T-helper 2 cell treated with Interferon-gamma antibody and Interleukin-4, amounts not matched to agents 5 μg/mL and 100 μg/mL, for 36 hours (primary cell): ENCODE measurements at regions not wholly inside any gene's neighbourhood (a gene's known extent, or its start where the extent isn't known, plus 50 kb on each side); places are given as distances from the start of the nearest gene placed in this dataset.

Experiments used
- DNase-seq: peaks from one replicate; pipeline ENCODE4 v3.0.0; 2021; ENCODE audit warnings: low spot score
- H3K27ac Mint-ChIP-seq: one replicate; pipeline ENCODE4 v1.8.0; 2021; ENCODE audit warnings: mild to moderate bottlenecking, mixed read lengths
- H3K27me3 Mint-ChIP-seq: one replicate; pipeline ENCODE4 v1.8.0; 2021; ENCODE audit warnings: low read depth, mixed read lengths
- H3K36me3 Mint-ChIP-seq: one replicate; pipeline ENCODE4 v1.8.0; 2021; ENCODE audit warnings: low read depth, mixed read lengths
- H3K4me1 Mint-ChIP-seq: one replicate; pipeline ENCODE4 v1.8.0; 2021; ENCODE audit warnings: low read depth, mixed read lengths
- H3K4me3 Mint-ChIP-seq: one replicate; pipeline ENCODE4 v1.8.0; 2022; ENCODE audit warnings: mild to moderate bottlenecking, moderate library complexity, mixed read lengths
- H3K9me3 Mint-ChIP-seq: one replicate; pipeline ENCODE4 v1.8.0; 2021; ENCODE audit warnings: mixed read lengths

DNA sequence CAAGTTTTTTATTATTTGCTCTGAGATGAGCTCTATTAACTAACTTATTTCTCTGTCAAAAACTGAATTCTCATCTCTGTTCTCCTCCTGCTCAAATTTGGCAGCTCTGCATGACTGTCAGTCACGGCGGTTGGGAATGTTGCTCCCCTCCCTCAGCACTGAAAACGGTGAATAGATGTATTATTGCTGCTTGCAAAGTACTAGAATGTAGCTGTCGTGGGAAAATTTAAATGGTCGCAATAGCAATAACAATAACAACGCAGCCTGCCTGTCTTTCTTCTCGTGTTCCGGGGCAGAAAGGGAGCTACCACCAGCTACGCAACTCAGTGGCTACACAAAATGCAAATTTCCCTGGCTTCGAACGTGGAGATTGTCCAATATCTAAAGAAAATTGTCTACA is 125.6 kb upstream of the FRY start:
- Mint-ChIP-seq H3K27me3 (peaks cover 52% of the 10 kb centered on the region), H3K27ac (no peak overlapping the region), H3K4me3 (no peak overlapping the region), H3K36me3 (peaks cover 5% of the 10 kb centered on the region), H3K9me3 (no peaks in the 10 kb centered on the region), H3K4me1 (peaks cover 49% of the 10 kb centered on the region)
- DNase-seq: no peak

DNA sequence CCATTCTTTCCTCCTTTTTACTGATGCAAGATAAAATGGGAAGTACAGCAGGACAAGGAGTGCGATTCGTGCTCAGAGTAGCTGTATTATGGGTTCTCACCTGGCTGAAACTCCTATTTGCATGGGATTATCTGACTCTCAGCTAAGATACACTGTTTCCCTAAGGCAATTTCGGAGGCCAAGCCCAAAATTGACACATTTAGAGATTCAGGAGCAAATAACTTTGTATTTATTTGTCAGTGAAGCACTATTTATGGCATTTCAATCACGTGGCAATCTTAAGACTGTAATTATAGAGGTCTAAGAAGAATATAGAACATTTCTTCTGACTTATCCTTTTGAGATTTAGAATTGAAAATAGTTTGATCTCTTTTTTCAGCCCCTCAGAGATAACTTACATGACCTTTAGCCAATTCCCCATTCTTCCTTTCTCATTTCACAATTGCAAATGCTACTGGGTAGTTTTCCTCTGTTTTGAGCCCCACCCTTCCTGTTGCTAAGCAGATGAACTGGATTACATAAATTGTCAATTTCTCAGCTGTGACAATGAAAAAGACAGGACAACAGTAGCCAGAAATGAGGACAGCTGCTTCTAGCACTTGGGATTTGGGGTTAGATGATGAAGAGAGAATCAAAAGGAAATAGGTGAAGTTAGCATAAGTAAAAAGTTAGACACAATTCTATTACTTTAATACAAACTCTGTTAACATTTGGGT is 122.7 kb upstream of the FRY start:
- no peaks in the 10 kb centered on the region for H3K9me3 Mint-ChIP-seq
- peaks cover 47% of the 10 kb centered on the region for H3K27me3 Mint-ChIP-seq
- DNase-seq: no peak
- peaks cover 37% of the 10 kb centered on the region for H3K4me1 Mint-ChIP-seq
- H3K4me3 Mint-ChIP-seq: peak overlapping the region; percentile 13
- H3K36me3 Mint-ChIP-seq: no peaks in the 10 kb centered on the region
- no peak overlapping the region for H3K27ac Mint-ChIP-seq

DNA sequence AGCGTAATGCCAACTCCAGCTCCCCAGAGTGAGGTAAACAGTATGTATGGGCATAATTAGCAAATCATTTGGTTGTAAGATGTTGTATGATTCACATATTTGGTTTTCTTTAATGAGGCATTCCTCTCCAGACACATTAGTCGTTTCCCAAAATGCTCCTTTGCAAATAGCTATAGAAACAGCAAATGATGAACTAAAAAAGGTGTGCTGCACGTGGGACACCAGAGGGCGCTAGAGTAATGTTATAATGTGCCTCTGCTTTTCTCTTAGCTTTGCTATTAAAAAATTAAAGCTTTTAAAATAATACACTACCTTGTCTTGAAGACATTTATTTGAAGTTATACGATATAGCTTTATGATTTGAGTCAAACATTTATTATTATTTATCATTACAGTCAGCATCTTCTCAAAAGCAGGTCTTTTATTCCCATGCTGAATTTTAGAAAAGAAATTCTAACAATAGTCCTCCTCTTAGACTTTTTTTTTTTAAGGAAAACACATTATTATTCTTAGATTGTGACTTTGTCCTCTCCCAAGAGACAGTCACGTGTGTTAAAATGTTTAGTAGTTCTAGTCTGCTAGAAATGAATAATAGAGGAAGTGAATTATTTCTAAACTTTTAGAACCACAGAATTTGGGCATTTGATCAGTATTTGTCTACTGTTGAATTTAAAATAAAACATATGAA is 121.6 kb upstream of the FRY start:
- Mint-ChIP-seq H3K4me3 (no peak overlapping the region), H3K27ac (no peak overlapping the region)

DNA sequence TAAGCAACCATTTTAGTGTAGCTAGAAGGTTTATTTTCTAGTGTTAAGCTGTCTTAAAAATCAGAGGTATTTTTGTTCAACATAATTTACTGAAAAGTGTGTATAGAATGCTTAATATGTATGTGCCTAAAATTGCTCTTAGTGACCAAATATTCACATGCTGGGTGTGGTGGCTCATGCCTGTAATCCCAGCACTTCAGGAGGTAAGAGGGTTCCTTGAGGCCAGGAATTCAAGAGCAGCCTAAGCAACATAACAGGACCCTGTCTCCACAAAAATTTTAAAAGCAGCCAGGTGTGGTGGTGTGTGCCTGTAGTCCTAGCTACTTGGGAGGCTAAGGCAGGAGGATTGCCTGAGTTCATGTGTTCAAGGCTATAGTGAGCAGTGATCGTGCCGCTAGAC is 120.9 kb upstream of the FRY start:
- Mint-ChIP-seq H3K4me3 (no peak overlapping the region), H3K9me3 (no peaks in the 10 kb centered on the region), H3K36me3 (no peaks in the 10 kb centered on the region)

More for the DNA sequence above, 121.6 kb upstream of the FRY start:
- DNase-seq: no peak
- H3K27me3 Mint-ChIP-seq: peaks cover 43% of the 10 kb centered on the region
- H3K9me3 Mint-ChIP-seq: no peaks in the 10 kb centered on the region
- H3K36me3 Mint-ChIP-seq: no peaks in the 10 kb centered on the region
- H3K4me1 Mint-ChIP-seq: peaks cover 30% of the 10 kb centered on the region

DNA sequence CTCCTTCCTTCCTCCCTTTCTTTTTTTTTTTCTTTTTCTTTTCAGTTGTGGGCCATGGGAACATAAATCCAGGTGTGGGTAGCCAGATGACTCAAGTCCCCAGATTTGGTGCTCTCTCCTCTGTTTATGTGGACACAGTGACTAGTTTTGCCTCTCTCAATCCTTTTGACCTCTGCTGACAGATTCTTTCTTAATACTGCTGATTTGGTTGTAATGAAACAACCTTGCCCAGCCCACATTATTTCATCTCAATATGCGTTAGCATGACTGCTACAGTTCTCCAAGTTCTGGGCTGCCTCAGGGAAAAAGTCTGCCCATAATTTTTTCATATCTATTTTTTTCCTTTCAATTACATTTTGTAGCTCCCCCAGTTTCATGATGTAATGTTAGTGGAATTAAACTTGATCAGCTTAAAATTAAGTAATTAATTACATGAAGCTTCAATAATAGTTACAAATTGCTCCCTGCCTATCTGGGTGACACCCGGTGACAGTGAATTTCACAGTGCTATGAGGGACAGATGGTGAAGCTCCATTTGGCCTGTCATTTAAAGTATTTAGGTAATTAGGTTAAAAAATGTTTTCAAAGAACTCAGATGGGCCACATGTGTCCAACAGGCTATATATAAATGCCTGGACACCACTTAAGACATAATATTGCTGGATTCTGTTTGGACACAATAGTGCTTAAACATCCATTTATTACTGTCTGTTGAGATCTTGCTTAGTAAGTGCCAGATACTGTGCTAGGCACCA is 118.8 kb upstream of the FRY start:
- Mint-ChIP-seq H3K27me3 (peaks cover 21% of the 10 kb centered on the region), H3K4me1 (peaks cover 24% of the 10 kb centered on the region), H3K36me3 (no peaks in the 10 kb centered on the region), H3K4me3 (no peak overlapping the region), H3K9me3 (no peaks in the 10 kb centered on the region), H3K27ac (no peak overlapping the region)
- no peak for DNase-seq

More for the DNA sequence above, 120.9 kb upstream of the FRY start:
- no peak for DNase-seq
- H3K27me3 Mint-ChIP-seq: peaks cover 38% of the 10 kb centered on the region
- H3K27ac Mint-ChIP-seq: no peak overlapping the region
- peaks cover 26% of the 10 kb centered on the region for H3K4me1 Mint-ChIP-seq

DNA sequence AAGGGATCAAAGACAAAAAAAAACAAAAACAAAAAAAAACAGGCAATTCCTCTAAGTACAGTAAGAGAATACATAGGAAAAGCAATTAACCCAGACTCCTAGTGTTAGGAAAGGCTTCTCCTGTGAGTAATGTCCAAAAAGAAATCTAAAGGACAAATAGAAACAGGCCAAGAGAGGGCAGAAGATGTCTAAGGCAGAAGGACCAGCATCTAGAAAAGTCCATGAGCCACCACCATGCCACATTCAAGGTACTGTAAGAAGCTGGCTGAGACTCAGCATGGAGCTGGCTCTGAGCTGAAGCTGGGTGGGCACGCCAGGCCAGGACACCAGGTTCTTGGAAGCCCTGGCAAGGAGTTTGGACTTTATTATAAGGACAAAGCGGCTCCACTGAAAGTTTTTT is 118.1 kb upstream of the FRY start:
- Mint-ChIP-seq H3K4me3 (no peak overlapping the region), H3K4me1 (peaks cover 22% of the 10 kb centered on the region), H3K36me3 (no peaks in the 10 kb centered on the region), H3K9me3 (no peaks in the 10 kb centered on the region), H3K27me3 (peaks cover 14% of the 10 kb centered on the region), H3K27ac (no peak overlapping the region)
- no peak for DNase-seq

DNA sequence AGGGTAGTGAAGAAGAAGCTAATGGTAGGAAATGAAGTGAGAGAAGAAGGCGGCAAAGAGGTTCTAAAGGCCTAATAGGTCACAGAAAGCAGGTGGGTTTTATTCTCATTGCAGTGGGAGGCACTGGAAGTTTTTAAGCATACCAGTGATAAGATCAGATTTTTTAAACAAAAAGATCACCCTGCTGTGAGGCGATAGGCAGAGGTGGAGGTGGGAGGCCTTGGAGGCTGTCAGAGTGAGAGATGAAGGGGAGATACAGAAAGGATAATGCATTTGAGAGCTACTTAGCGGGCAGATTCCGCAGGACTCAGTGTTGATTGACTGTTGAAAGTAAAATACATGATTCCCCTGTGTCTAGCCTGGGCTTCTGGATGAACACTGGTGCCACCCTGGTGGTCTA is 116.7 kb upstream of the FRY start:
- peaks cover 20% of the 10 kb centered on the region for H3K4me1 Mint-ChIP-seq
- peaks cover 7% of the 10 kb centered on the region for H3K27me3 Mint-ChIP-seq
- H3K36me3 Mint-ChIP-seq: no peaks in the 10 kb centered on the region
- H3K4me3 Mint-ChIP-seq: no peak overlapping the region
- no peak overlapping the region for H3K27ac Mint-ChIP-seq
- no peaks in the 10 kb centered on the region for H3K9me3 Mint-ChIP-seq
- no peak for DNase-seq

DNA sequence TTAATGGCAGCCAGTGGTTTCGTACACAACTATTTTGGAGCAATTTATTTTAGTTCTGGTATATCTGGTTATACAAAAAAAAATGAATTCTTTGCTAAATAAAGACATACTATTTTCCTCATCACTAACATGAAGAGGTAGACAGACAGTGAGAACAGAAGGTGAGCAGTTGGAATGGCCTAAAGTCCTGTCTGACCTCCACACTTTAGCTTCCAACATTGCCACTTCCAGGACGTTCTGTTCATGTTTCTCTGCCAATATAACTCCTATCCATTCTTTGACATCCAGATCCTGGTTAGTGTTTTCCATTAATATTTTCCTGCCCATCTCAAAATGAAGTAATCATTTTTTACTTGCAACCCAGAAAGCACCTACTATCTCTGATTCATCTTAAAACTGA is 112.9 kb upstream of the FRY start:
- no peak for DNase-seq
- peaks cover 2% of the 10 kb centered on the region for H3K27me3 Mint-ChIP-seq
- no peak overlapping the region for H3K4me3 Mint-ChIP-seq
- H3K4me1 Mint-ChIP-seq: peaks cover 27% of the 10 kb centered on the region
- H3K36me3 Mint-ChIP-seq: peaks cover 6% of the 10 kb centered on the region
- H3K9me3 Mint-ChIP-seq: no peaks in the 10 kb centered on the region
- no peak overlapping the region for H3K27ac Mint-ChIP-seq

DNA sequence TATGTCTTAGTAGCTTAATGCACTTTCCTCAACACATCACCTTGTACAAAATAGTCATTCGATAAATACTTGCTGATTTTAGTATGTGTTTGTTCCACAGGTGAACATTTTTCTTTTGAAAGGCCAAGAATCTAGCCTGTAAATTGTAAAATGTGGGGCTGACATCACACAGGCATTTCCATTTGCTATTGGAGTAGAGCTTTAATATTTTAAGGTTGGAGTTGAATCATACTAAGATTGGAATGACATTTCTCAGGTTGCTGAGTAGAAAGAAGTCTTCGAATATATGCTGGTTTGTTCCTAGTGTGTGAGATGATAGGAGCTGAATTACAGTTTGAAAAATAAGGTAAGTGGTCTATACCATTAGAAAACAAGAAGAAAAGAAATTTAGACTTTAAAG is 112.3 kb upstream of the FRY start:
- no peak overlapping the region for H3K27ac Mint-ChIP-seq
- H3K4me3 Mint-ChIP-seq: no peak overlapping the region
- H3K9me3 Mint-ChIP-seq: no peaks in the 10 kb centered on the region
- peaks cover 4% of the 10 kb centered on the region for H3K27me3 Mint-ChIP-seq
- peaks cover 27% of the 10 kb centered on the region for H3K4me1 Mint-ChIP-seq
- no peak for DNase-seq
- H3K36me3 Mint-ChIP-seq: peaks cover 6% of the 10 kb centered on the region

DNA sequence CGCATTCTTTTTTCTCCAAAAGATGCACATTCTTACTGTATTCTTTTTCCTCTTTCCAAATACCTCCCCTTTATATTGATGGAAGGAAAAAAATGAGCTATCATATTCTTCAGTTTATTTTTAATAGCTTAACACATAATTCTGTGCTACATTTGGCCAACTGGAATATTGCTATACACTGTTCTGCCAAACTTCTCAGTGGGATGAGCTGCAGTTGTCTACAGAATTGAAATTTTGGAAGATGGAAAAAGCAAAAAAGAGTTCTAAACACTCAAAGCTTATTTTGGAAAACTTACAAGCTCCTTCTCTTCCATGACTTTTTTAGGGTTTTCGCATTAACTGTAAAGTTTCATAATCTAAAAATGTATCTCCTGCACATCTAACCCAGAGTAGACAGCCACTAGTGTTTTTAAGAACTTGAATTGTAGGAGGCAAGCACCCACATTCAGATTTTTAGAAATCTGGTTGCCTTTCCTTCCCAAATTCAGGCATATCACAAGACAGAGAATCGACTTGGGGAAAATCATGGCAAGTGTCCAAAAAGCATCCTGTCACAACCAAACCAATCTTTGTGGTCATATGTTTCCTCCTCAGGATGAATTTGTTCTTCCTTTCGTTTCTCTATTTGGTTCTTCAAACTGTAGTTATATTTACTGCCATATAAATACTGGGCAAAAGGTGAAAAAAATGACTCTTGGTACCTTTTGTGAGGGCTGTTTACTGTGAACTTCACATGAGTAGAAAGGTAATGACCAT is 111.4 kb upstream of the FRY start:
- DNase-seq: no peak
- peaks cover 4% of the 10 kb centered on the region for H3K27me3 Mint-ChIP-seq
- H3K36me3 Mint-ChIP-seq: peaks cover 6% of the 10 kb centered on the region
- peaks cover 25% of the 10 kb centered on the region for H3K4me1 Mint-ChIP-seq
- no peak overlapping the region for H3K27ac Mint-ChIP-seq
- no peaks in the 10 kb centered on the region for H3K9me3 Mint-ChIP-seq
- H3K4me3 Mint-ChIP-seq: peak overlapping the region; percentile 32

DNA sequence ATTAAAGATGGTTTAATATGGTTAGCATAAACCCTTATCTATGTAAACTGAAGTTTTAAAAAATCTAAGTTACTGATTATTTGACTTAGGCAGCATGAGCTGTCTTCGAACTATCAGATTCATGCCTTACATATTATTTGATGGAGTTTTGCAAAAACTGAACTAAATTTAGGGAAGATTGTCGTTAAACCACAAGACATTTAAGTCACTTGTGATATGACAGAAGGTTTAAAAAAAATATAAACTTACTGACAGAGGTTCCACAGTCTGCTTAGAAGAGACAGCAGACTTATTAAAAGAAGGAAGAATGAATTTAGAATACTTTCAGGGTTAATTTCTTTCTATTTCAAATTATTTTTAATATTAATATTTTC is 110.9 kb upstream of the FRY start:
- no peak for DNase-seq
- no peak overlapping the region for H3K27ac Mint-ChIP-seq
- peaks cover 6% of the 10 kb centered on the region for H3K36me3 Mint-ChIP-seq
- H3K9me3 Mint-ChIP-seq: no peaks in the 10 kb centered on the region
- H3K4me3 Mint-ChIP-seq: peak overlapping the region; percentile 32
- peaks cover 4% of the 10 kb centered on the region for H3K27me3 Mint-ChIP-seq
- peaks cover 25% of the 10 kb centered on the region for H3K4me1 Mint-ChIP-seq

DNA sequence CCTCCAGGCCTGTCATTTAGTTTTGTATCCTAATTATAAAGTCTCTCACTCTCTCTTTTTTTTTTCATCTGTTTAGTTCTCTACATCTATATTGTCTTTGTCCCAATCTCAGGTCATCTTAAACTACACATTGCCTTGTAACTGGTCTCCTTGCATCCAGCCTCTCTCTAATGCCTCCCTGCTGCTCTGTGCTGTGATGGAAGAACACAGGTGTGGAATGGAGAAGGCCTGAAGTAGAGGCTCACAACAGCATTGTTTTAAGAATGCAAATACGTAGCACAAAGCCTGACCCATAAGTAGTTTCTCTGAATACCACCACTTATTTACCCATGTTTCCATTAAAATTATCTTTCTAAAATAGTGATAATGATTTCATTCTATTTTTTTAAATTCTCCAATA is 108.8 kb upstream of the FRY start:
- Mint-ChIP-seq H3K4me1 (peaks cover 31% of the 10 kb centered on the region), H3K9me3 (no peaks in the 10 kb centered on the region), H3K4me3 (no peak overlapping the region), H3K36me3 (peaks cover 7% of the 10 kb centered on the region), H3K27me3 (peaks cover 2% of the 10 kb centered on the region), H3K27ac (no peak overlapping the region)
- no peak for DNase-seq

DNA sequence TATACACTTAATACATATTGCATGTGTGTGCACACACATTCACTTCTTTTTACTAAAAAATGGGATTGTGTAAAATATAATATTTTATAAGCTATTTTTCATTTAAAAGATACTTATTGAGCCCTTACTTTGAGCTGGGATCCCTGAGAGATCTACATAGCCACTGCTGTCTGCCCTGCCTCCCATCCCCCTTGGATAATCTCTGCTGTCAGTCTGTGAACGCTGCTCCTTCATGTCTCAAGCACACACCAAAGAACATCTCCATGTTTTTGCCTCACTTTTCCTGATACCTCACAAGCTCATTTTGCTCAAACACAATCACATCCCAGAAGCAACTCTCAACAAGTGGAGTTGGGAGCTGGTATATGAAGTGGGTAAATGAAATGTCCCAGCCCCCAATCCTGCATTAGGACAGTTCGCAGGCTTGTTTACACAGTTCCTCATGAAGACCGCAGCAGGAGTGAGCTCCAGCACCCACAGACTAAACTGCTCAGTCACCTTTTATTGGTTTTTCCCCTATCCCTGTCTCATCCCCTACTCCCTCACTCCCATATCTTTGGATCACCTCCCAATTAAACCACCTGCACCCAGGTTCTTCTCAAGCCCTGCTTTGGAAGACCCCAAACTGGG is 108.3 kb upstream of the FRY start:
- no peaks in the 10 kb centered on the region for H3K9me3 Mint-ChIP-seq
- DNase-seq: no peak
- H3K27me3 Mint-ChIP-seq: peaks cover 2% of the 10 kb centered on the region
- peaks cover 9% of the 10 kb centered on the region for H3K36me3 Mint-ChIP-seq
- H3K4me3 Mint-ChIP-seq: no peak overlapping the region
- peaks cover 34% of the 10 kb centered on the region for H3K4me1 Mint-ChIP-seq
- peak overlapping the region; percentile 46 for H3K27ac Mint-ChIP-seq
